ENCODE measurements at regions not wholly inside any gene's neighbourhood (a gene's known extent, or its start where the extent isn't known, plus 50 kb on each side); places are given as distances from the start of the nearest gene placed in this dataset.

- TF ChIP-seq POLR2A (IDR thresholded peaks at IDR 0.05) (no peak), POLR2AphosphoS5 (IDR thresholded peaks at IDR 0.05) (no peak), CTCF (IDR thresholded peaks at IDR 0.05) (no peak)
Measured at GRCh38 chr11:120024586-120024985, 113.3 kb downstream of the TRIM29 start.
